Smooth muscle cell (in vitro differentiated cells): ENCODE measurements at regions not wholly inside any gene's neighbourhood (a gene's known extent, or its start where the extent isn't known, plus 50 kb on each side); places are given as distances from the start of the nearest gene placed in this dataset.
A peak's percentile ranks its signal among the peaks of the same experiment; 100 is the strongest.

ENCODE experiments used
- DNase-seq: peaks from one replicate; lab custom pipeline; 2025; ENCODE audit not compliant: unreplicated experiment; lab: John Stamatoyannopoulos, UW
- H2AFZ ChIP-seq: fragments of 200-600 bp; sonication (generic); 2 replicates; pipeline ENCODE4 v1.6.0; 2016; ENCODE audit warnings: antibody characterized with exemption, low read depth, mild to moderate bottlenecking
- H3F3A ChIP-seq: fragments of 200-600 bp; sonication (generic); 2 replicates; pipeline ENCODE4 v1.6.0; 2017; ENCODE audit warnings: antibody characterized with exemption, low read depth
- H3K27ac ChIP-seq: fragments of 200-600 bp; sonication (generic); 2 replicates; pipeline ENCODE4 v1.5.1; 2016; ENCODE audit warnings: low read depth, mild to moderate bottlenecking
- H3K27me3 ChIP-seq: fragments of 200-600 bp; sonication (generic); 2 replicates; pipeline ENCODE4 v1.6.1; 2016; ENCODE audit warnings: low read depth, mild to moderate bottlenecking
- H3K36me3 ChIP-seq: fragments of 200-600 bp; sonication (generic); 2 replicates; pipeline ENCODE4 v1.5.1; 2016; ENCODE audit warnings: low read depth
- H3K4me1 ChIP-seq: fragments of 200-600 bp; sonication (generic); 2 replicates; pipeline ENCODE4 v1.5.1; 2016; ENCODE audit warnings: low read depth
- H3K4me2 ChIP-seq: fragments of 200-600 bp; sonication (generic); 2 replicates; pipeline ENCODE4 v1.6.0; 2016; ENCODE audit warnings: mild to moderate bottlenecking
- H3K4me3 ChIP-seq: fragments of 200-600 bp; sonication (generic); 2 replicates; pipeline ENCODE4 v1.5.1; 2016; ENCODE audit warnings: mild to moderate bottlenecking
- H3K79me2 ChIP-seq: fragments of 200-600 bp; sonication (generic); 2 replicates; pipeline ENCODE4 v1.6.0; 2016; ENCODE audit warnings: low read depth, mild to moderate bottlenecking
- H3K9ac ChIP-seq: fragments of 200-600 bp; sonication (generic); 2 replicates; pipeline ENCODE4 v1.6.0; 2016; ENCODE audit warnings: low read depth
- H3K9me3 ChIP-seq: fragments of 200-600 bp; sonication (generic); replicated peaks from 2 replicates; pipeline ENCODE4 v1.5.1; 2016; ENCODE audit warnings: low read depth
- H4K20me1 ChIP-seq: fragments of 200-600 bp; sonication (generic); 2 replicates; pipeline ENCODE4 v1.6.0; 2016; ENCODE audit warnings: low read depth
- CTCF ChIP-seq: fragments of 200-600 bp; sonication (generic); IDR thresholded peaks from 2 replicates; pipeline ENCODE4 v1.5.1; 2017; ENCODE audit warnings: borderline replicate concordance, mild to moderate bottlenecking, antibody characterized with exemption; ENCODE audit not compliant: insufficient read depth, poor library complexity, severe bottlenecking
- WGBS: methylation state at CpG from one replicate; pipeline ENCODE4 v1.1.7; 2016; ENCODE audit warnings: low lambda C conversion rate; 5-methylcytosine and 5-hydroxymethylcytosine counted together

GRCh38 chr12:38501991-38502390 is 185.4 kb downstream of the ALG10B start:
- H3K36me3 ChIP-seq: no peaks in the 10 kb centered on the region
- peaks cover 6% of the 10 kb centered on the region for H3F3A ChIP-seq
- H3K27ac ChIP-seq: peak overlapping the region; percentile 57
- TF ChIP-seq CTCF: no peak
- H3K79me2 ChIP-seq: no peaks in the 10 kb centered on the region
- peak overlapping the region; percentile 67 for H3K4me2 ChIP-seq
- no peak overlapping the region for H3K9ac ChIP-seq
- no peak overlapping the region for H2AFZ ChIP-seq
- H3K27me3 ChIP-seq: no peaks in the 10 kb centered on the region
- H3K4me1 ChIP-seq: peaks cover 7% of the 10 kb centered on the region
- DNase-seq: no peak
- H3K9me3 ChIP-seq: peaks cover 3% of the 10 kb centered on the region
- H3K4me3 ChIP-seq: no peak overlapping the region
- H4K20me1 ChIP-seq: no peaks in the 10 kb centered on the region

GRCh38 chr12:38502415-38502814 is 185.8 kb downstream of the ALG10B start:
- no peaks in the 10 kb centered on the region for H4K20me1 ChIP-seq
- H3K36me3 ChIP-seq: no peaks in the 10 kb centered on the region
- peaks cover 3% of the 10 kb centered on the region for H3K9me3 ChIP-seq
- no peaks in the 10 kb centered on the region for H3K79me2 ChIP-seq
- peak overlapping the region; percentile 36 for H3K27ac ChIP-seq
- no peak for TF ChIP-seq CTCF
- H2AFZ ChIP-seq: no peak overlapping the region
- H3K9ac ChIP-seq: no peak overlapping the region
- no peaks in the 10 kb centered on the region for H3K27me3 ChIP-seq
- DNase-seq: no peak
- H3K4me1 ChIP-seq: peaks cover 7% of the 10 kb centered on the region
- 49% methylated on average over 4 of the region's 4 CpGs for WGBS
- peaks cover 6% of the 10 kb centered on the region for H3F3A ChIP-seq
- peak overlapping the region; percentile 67 for H3K4me2 ChIP-seq
- H3K4me3 ChIP-seq: no peak overlapping the region

GRCh38 chr12:38507839-38508238 is 191.3 kb downstream of the ALG10B start:
- no peak for TF ChIP-seq CTCF
- no peaks in the 10 kb centered on the region for H3K36me3 ChIP-seq
- no peaks in the 10 kb centered on the region for H4K20me1 ChIP-seq
- no peaks in the 10 kb centered on the region for H3K79me2 ChIP-seq
- H3K4me3 ChIP-seq: no peak overlapping the region
- WGBS: 75% methylated on average over 7 of the region's 7 CpGs
- no peaks in the 10 kb centered on the region for H3K9me3 ChIP-seq
- H3K27me3 ChIP-seq: no peaks in the 10 kb centered on the region
- no peak overlapping the region for H3K4me2 ChIP-seq
- no peak for DNase-seq
- H2AFZ ChIP-seq: no peak overlapping the region
- no peak overlapping the region for H3K9ac ChIP-seq
- no peaks in the 10 kb centered on the region for H3F3A ChIP-seq
- H3K27ac ChIP-seq: no peak overlapping the region
- H3K4me1 ChIP-seq: no peaks in the 10 kb centered on the region

- TF ChIP-seq CTCF: no peak
- H3K4me3 ChIP-seq: no peak overlapping the region
- H3K4me2 ChIP-seq: no peak overlapping the region
- H3K27me3 ChIP-seq: no peaks in the 10 kb centered on the region
- H3K4me1 ChIP-seq: no peaks in the 10 kb centered on the region
- peak overlapping the region; percentile 54 for H2AFZ ChIP-seq
- no peaks in the 10 kb centered on the region for H3K36me3 ChIP-seq
- H3K9ac ChIP-seq: no peak overlapping the region
- H3F3A ChIP-seq: no peaks in the 10 kb centered on the region
- H3K79me2 ChIP-seq: no peaks in the 10 kb centered on the region
- 48% methylated on average over 5 of the region's 5 CpGs for WGBS
- no peak for DNase-seq
- no peak overlapping the region for H3K27ac ChIP-seq
- H4K20me1 ChIP-seq: no peaks in the 10 kb centered on the region
- no peaks in the 10 kb centered on the region for H3K9me3 ChIP-seq
These were observed 191.7 kb downstream of the ALG10B start for GRCh38 chr12:38508246-38508645.
